ENCODE measurements at regions not wholly inside any gene's neighbourhood (a gene's known extent, or its start where the extent isn't known, plus 50 kb on each side); places are given as distances from the start of the nearest gene placed in this dataset.
"Not testable (repeated sequence)": the region's sequence is repeated elsewhere in the genome, so short reads cannot be mapped to it uniquely, and the experiment has no call there.

- Mint-ChIP-seq H3K27ac (ENCODE audit: unreplicated experiment) (no peak overlapping the region), H3K9me3 (no peaks in the 10 kb centered on the region), H3K27me3 (ENCODE audit: low read depth) (no peaks in the 10 kb centered on the region), H3K36me3 (ENCODE audit: low read depth) (no peaks in the 10 kb centered on the region), H3K4me3 (no peak overlapping the region), H3K4me1 (peaks cover 6% of the 10 kb centered on the region)
- no peak for DNase-seq (ENCODE audit: low read depth, low spot score)
- no peak for TF ChIP-seq CTCF (conservative IDR thresholded peaks at IDR 0.05)
Measured at GRCh38 chr4:133314991-133315390, 165.9 kb downstream of the PCDH10 start.

GRCh38 chr4:133287396-133287795 is 138.3 kb downstream of the PCDH10 start:
- DNase-seq (ENCODE audit: low read depth, low spot score), result no peak
- TF ChIP-seq CTCF (conservative IDR thresholded peaks at IDR 0.05), result no peak
- no peaks in the 10 kb centered on the region for H3K36me3 Mint-ChIP-seq (ENCODE audit: low read depth)
- no peak overlapping the region for H3K27ac Mint-ChIP-seq (ENCODE audit: unreplicated experiment)
- no peak overlapping the region for H3K4me3 Mint-ChIP-seq
- H3K9me3 Mint-ChIP-seq, result no peaks in the 10 kb centered on the region
- no peaks in the 10 kb centered on the region for H3K4me1 Mint-ChIP-seq
- H3K27me3 Mint-ChIP-seq (ENCODE audit: low read depth), result no peaks in the 10 kb centered on the region

- Mint-ChIP-seq H3K4me3 (no peak overlapping the region), H3K9me3 (peaks cover 4% of the 10 kb centered on the region), H3K27me3 (ENCODE audit: low read depth) (no peaks in the 10 kb centered on the region), H3K4me1 (no peaks in the 10 kb centered on the region), H3K27ac (ENCODE audit: unreplicated experiment) (no peak overlapping the region), H3K36me3 (ENCODE audit: low read depth) (no peaks in the 10 kb centered on the region)
- no peak for DNase-seq (ENCODE audit: low read depth, low spot score)
- no peak for TF ChIP-seq CTCF (conservative IDR thresholded peaks at IDR 0.05)
Measured at GRCh38 chr4:133278591-133278990, 129.5 kb downstream of the PCDH10 start.

- not testable (repeated sequence) for H3K4me1 Mint-ChIP-seq; H3K36me3 Mint-ChIP-seq (ENCODE audit: low read depth); H3K27ac Mint-ChIP-seq (ENCODE audit: unreplicated experiment); H3K27me3 Mint-ChIP-seq (ENCODE audit: low read depth); DNase-seq (ENCODE audit: low read depth, low spot score); H3K4me3 Mint-ChIP-seq; H3K9me3 Mint-ChIP-seq
Measured at GRCh38 chr4:133277940-133278339, 128.8 kb downstream of the PCDH10 start.

- H3K4me1 Mint-ChIP-seq, result no peaks in the 10 kb centered on the region
- no peaks in the 10 kb centered on the region for H3K36me3 Mint-ChIP-seq (ENCODE audit: low read depth)
- no peak overlapping the region for H3K4me3 Mint-ChIP-seq
- no peak for TF ChIP-seq CTCF (conservative IDR thresholded peaks at IDR 0.05)
- no peak overlapping the region for H3K27ac Mint-ChIP-seq (ENCODE audit: unreplicated experiment)
- H3K9me3 Mint-ChIP-seq, result peaks cover 4% of the 10 kb centered on the region
- H3K27me3 Mint-ChIP-seq (ENCODE audit: low read depth), result no peaks in the 10 kb centered on the region
- no peak for DNase-seq (ENCODE audit: low read depth, low spot score)
Measured at GRCh38 chr4:133275246-133275645, 126.2 kb downstream of the PCDH10 start.

- H3K27me3 Mint-ChIP-seq (ENCODE audit: low read depth), result no peaks in the 10 kb centered on the region
- H3K4me1 Mint-ChIP-seq, result no peaks in the 10 kb centered on the region
- H3K4me3 Mint-ChIP-seq, result no peak overlapping the region
- peaks cover 2% of the 10 kb centered on the region for H3K9me3 Mint-ChIP-seq
- H3K27ac Mint-ChIP-seq (ENCODE audit: unreplicated experiment), result no peak overlapping the region
- DNase-seq (ENCODE audit: low read depth, low spot score), result no peak
- H3K36me3 Mint-ChIP-seq (ENCODE audit: low read depth), result no peaks in the 10 kb centered on the region
- TF ChIP-seq CTCF (conservative IDR thresholded peaks at IDR 0.05), result no peak
Measured at GRCh38 chr4:133273401-133273800, 124.3 kb downstream of the PCDH10 start.
